Neural cell (in vitro differentiated cells): ENCODE measurements at regions not wholly inside any gene's neighbourhood (a gene's known extent, or its start where the extent isn't known, plus 50 kb on each side); places are given as distances from the start of the nearest gene placed in this dataset.

Experiments
- H2AFZ ChIP-seq: fragments of 200-600, 300-800 bp; sonication (generic), shearing (Covaris generic); 2 replicates; pipeline ENCODE4 v1.6.0; 2014; ENCODE audit warnings: low read depth, mild to moderate bottlenecking, antibody characterized with exemption, low read length, moderate library complexity
- H3F3A ChIP-seq: fragments of 200-600 bp; shearing (Covaris generic); 2 replicates; pipeline ENCODE4 v1.6.1; 2016; ENCODE audit warnings: mild to moderate bottlenecking, moderate library complexity, mixed read lengths, antibody characterized with exemption, low read length; ENCODE audit not compliant: insufficient read depth, poor library complexity, severe bottlenecking
- H3K27ac ChIP-seq: fragments of 200-600, 300-800 bp; sonication (generic), shearing (Covaris generic); 2 replicates; pipeline ENCODE4 v1.5.1; 2014; ENCODE audit warnings: mild to moderate bottlenecking, low read length, moderate library complexity
- H3K27me3 ChIP-seq: fragments of 300-800, 200-600 bp; sonication (generic), shearing (Covaris generic); 2 replicates; pipeline ENCODE4 v1.6.0; 2014; ENCODE audit warnings: mild to moderate bottlenecking, low read depth, low read length, moderate library complexity; ENCODE audit not compliant: insufficient read depth
- H3K36me3 ChIP-seq: fragments of 300-800, 200-600 bp; sonication (generic), shearing (Covaris generic); 2 replicates; pipeline ENCODE4 v1.5.1; 2014; ENCODE audit warnings: mild to moderate bottlenecking, antibody characterized with exemption, low read length, moderate library complexity; ENCODE audit not compliant: insufficient read depth
- H3K4me2 ChIP-seq: fragments of 300-800, 200-600 bp; sonication (generic), shearing (Covaris generic); 2 replicates; pipeline ENCODE4 v1.6.0; 2014; ENCODE audit warnings: mild to moderate bottlenecking, low read length
- H3K4me3 ChIP-seq: fragments of 300-800, 200-600 bp; sonication (generic), shearing (Covaris generic); 2 replicates; pipeline ENCODE4 v1.5.1; 2014; ENCODE audit warnings: mild to moderate bottlenecking, low read length, moderate library complexity
- H3K79me2 ChIP-seq: fragments of 200-600 bp; shearing (Covaris generic); replicated peaks from 2 replicates; pipeline ENCODE4 v1.6.0; 2014; ENCODE audit warnings: mild to moderate bottlenecking, low read length, moderate library complexity; ENCODE audit not compliant: insufficient read depth
- H3K9ac ChIP-seq: fragments of 300-800, 200-600 bp; sonication (generic), shearing (Covaris generic); 2 replicates; pipeline ENCODE4 v1.6.1; 2016; ENCODE audit warnings: mild to moderate bottlenecking, low read length, mixed read lengths
- H3K9me2 ChIP-seq: fragments of 200-600 bp; shearing (Covaris generic); 2 replicates; pipeline ENCODE4 v1.6.1; 2016; ENCODE audit warnings: mild to moderate bottlenecking, low read length, mixed read lengths; ENCODE audit not compliant: insufficient read depth
- H3K9me3 ChIP-seq: fragments of 200-600, 300-800 bp; sonication (generic), shearing (Covaris generic); 2 replicates; pipeline ENCODE4 v1.6.1; 2016; ENCODE audit warnings: mild to moderate bottlenecking, mixed run types, low read length, moderate library complexity, mixed read lengths
- H4K20me1 ChIP-seq: fragments of 200-600 bp; shearing (Covaris generic); 2 replicates; pipeline ENCODE4 v1.6.1; 2016; ENCODE audit warnings: mild to moderate bottlenecking, mixed run types; ENCODE audit not compliant: insufficient read depth
- EP300 ChIP-seq: fragments of 450-650 bp; conservative IDR thresholded peaks from 2 replicates; pipeline ENCODE4 v1.6.1; 2014; ENCODE audit warnings: antibody characterized with exemption, mild to moderate bottlenecking, moderate library complexity; ENCODE audit not compliant: poor library complexity, severe bottlenecking
- EZH2 ChIP-seq: fragments of 200-600, 300-800 bp; shearing (Covaris generic), sonication (generic); IDR thresholded peaks from 2 replicates; pipeline ENCODE4 v1.6.1; 2014; ENCODE audit warnings: antibody characterized with exemption, low read length, borderline replicate concordance, mild to moderate bottlenecking; ENCODE audit not compliant: insufficient read depth, poor library complexity, severe bottlenecking
- MXI1 ChIP-seq: fragments of 450-650 bp; conservative IDR thresholded peaks from 2 replicates; pipeline ENCODE4 v1.6.1; 2014; ENCODE audit warnings: antibody characterized with exemption, mild to moderate bottlenecking; ENCODE audit not compliant: poor library complexity, severe bottlenecking
- POLR2AphosphoS5 ChIP-seq: IDR thresholded peaks from 2 replicates; pipeline ENCODE4 v1.6.1; 2012
- RAD21 ChIP-seq: fragments of 450-650 bp; conservative IDR thresholded peaks from 2 replicates; pipeline ENCODE4 v1.6.1; 2014; ENCODE audit warnings: antibody characterized with exemption, mild to moderate bottlenecking, moderate library complexity
- SMC3 ChIP-seq: fragments of 450-650 bp; conservative IDR thresholded peaks from 2 replicates; pipeline ENCODE4 v1.6.1; 2014; ENCODE audit warnings: antibody characterized with exemption, mild to moderate bottlenecking, moderate library complexity; ENCODE audit not compliant: poor library complexity
- TAF1 ChIP-seq: IDR thresholded peaks from 2 replicates; pipeline ENCODE4 v1.6.1; 2012; ENCODE audit warnings: low read depth
- TF ChIP-seq, protein P1 (sequence below): fragments of 450-650 bp; IDR thresholded peaks from 2 replicates; pipeline ENCODE4 v1.5.1; 2014; ENCODE audit warnings: antibody characterized with exemption, mild to moderate bottlenecking, moderate library complexity; ENCODE audit not compliant: poor library complexity, severe bottlenecking
- TF ChIP-seq, protein P2 (sequence below): IDR thresholded peaks from 2 replicates; pipeline ENCODE4 v1.6.1; 2012; ENCODE audit warnings: borderline replicate concordance

DNA sequence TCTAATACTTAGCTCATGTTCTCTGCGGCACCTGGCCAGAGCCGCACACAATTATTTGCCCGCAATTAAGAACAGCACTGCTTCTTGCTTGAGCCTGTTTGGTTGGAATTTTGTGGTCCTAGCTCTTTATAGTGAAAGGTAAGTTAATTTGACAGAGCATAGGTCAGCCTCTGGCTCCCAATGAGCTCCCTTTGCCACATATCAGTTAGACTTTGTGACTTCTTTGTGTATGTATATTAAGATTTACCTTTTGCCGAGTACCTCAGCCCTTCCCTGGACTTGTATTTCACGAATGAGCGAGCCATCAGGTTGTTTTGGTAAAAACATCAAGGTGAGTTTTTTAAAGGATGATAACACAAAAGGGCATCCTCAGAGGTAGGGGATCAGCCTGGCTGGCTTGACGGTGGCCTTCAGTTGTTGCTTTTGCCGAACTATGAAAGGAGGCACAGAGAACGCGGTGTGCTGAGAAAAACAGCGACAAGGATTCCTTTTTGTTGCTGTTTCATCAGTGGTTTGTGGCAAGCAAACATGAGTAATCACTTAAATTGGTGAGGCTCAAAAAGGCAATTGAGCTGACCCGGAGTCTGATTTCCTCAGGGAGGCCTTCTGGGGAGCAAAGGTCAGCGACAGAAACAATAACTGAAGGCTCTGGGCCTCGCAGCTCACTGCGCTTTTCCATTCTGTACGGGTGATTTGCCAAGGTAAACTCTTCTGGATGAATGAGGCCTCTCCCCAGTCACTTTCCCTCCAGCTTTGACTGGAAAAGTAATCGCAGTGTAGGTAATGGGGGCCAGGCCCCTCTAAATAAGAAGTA, 163.6 kb downstream of the HS3ST3A1 start:
- no peaks in the 10 kb centered on the region for H3K36me3 ChIP-seq
- no peak overlapping the region for H3K4me2 ChIP-seq
- no peaks in the 10 kb centered on the region for H4K20me1 ChIP-seq
- no peaks in the 10 kb centered on the region for H3K9me2 ChIP-seq
- no peak overlapping the region for H2AFZ ChIP-seq
- H3K27me3 ChIP-seq = no peaks in the 10 kb centered on the region
- H3K9ac ChIP-seq = no peak overlapping the region
- no peak overlapping the region for H3K27ac ChIP-seq
- no peaks in the 10 kb centered on the region for H3K79me2 ChIP-seq
- TF ChIP-seq, protein P1, sequence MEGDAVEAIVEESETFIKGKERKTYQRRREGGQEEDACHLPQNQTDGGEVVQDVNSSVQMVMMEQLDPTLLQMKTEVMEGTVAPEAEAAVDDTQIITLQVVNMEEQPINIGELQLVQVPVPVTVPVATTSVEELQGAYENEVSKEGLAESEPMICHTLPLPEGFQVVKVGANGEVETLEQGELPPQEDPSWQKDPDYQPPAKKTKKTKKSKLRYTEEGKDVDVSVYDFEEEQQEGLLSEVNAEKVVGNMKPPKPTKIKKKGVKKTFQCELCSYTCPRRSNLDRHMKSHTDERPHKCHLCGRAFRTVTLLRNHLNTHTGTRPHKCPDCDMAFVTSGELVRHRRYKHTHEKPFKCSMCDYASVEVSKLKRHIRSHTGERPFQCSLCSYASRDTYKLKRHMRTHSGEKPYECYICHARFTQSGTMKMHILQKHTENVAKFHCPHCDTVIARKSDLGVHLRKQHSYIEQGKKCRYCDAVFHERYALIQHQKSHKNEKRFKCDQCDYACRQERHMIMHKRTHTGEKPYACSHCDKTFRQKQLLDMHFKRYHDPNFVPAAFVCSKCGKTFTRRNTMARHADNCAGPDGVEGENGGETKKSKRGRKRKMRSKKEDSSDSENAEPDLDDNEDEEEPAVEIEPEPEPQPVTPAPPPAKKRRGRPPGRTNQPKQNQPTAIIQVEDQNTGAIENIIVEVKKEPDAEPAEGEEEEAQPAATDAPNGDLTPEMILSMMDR = no peak
- TF ChIP-seq EZH2 (no peak), SMC3 (no peak), RAD21 (no peak), EP300 (no peak), TAF1 (no peak), POLR2AphosphoS5 (no peak), MXI1 (no peak)
- TF ChIP-seq, protein P2, sequence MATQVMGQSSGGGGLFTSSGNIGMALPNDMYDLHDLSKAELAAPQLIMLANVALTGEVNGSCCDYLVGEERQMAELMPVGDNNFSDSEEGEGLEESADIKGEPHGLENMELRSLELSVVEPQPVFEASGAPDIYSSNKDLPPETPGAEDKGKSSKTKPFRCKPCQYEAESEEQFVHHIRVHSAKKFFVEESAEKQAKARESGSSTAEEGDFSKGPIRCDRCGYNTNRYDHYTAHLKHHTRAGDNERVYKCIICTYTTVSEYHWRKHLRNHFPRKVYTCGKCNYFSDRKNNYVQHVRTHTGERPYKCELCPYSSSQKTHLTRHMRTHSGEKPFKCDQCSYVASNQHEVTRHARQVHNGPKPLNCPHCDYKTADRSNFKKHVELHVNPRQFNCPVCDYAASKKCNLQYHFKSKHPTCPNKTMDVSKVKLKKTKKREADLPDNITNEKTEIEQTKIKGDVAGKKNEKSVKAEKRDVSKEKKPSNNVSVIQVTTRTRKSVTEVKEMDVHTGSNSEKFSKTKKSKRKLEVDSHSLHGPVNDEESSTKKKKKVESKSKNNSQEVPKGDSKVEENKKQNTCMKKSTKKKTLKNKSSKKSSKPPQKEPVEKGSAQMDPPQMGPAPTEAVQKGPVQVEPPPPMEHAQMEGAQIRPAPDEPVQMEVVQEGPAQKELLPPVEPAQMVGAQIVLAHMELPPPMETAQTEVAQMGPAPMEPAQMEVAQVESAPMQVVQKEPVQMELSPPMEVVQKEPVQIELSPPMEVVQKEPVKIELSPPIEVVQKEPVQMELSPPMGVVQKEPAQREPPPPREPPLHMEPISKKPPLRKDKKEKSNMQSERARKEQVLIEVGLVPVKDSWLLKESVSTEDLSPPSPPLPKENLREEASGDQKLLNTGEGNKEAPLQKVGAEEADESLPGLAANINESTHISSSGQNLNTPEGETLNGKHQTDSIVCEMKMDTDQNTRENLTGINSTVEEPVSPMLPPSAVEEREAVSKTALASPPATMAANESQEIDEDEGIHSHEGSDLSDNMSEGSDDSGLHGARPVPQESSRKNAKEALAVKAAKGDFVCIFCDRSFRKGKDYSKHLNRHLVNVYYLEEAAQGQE = no peak
- H3K9me3 ChIP-seq = no peaks in the 10 kb centered on the region
- no peak overlapping the region for H3K4me3 ChIP-seq
- no peaks in the 10 kb centered on the region for H3F3A ChIP-seq

DNA sequence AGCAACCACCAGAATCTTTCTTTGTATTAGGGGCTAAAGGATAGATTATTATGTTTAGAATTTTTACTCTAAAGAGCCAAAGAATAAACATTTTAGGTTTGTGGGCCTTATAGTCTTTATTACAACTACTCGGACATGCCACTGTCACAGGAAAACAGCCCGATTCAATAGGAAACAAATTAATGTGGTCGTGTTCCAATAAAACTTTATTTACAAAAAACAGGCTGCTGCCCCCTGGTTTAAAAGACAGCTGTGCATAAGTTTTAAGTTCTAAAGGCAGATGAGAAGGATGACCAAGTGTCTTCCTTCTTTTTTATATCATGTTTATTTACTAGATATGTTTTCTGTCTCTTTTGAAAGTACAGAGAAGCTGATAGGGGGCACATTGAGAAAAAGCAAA, 166.5 kb downstream of the HS3ST3A1 start:
- H3K36me3 ChIP-seq = no peaks in the 10 kb centered on the region
- H3K9me3 ChIP-seq = no peaks in the 10 kb centered on the region
- no peak overlapping the region for H3K4me2 ChIP-seq
- no peaks in the 10 kb centered on the region for H3K27me3 ChIP-seq
- no peaks in the 10 kb centered on the region for H3F3A ChIP-seq
- H4K20me1 ChIP-seq = no peaks in the 10 kb centered on the region
- H2AFZ ChIP-seq = no peak overlapping the region
- no peak overlapping the region for H3K9ac ChIP-seq
- no peak overlapping the region for H3K27ac ChIP-seq
- TF ChIP-seq MXI1 = no peak
- TF ChIP-seq RAD21 = no peak
- no peak for TF ChIP-seq POLR2AphosphoS5
- TF ChIP-seq, protein P1 = no peak
- TF ChIP-seq TAF1 = no peak
- TF ChIP-seq EP300 = no peak
- TF ChIP-seq EZH2 = no peak
- TF ChIP-seq, protein P2 = no peak
- TF ChIP-seq SMC3 = no peak
- H3K4me3 ChIP-seq = no peak overlapping the region
- no peaks in the 10 kb centered on the region for H3K79me2 ChIP-seq
- no peaks in the 10 kb centered on the region for H3K9me2 ChIP-seq
